HG03469 (cell line): ENCODE measurements at regions not wholly inside any gene's neighbourhood (a gene's known extent, or its start where the extent isn't known, plus 50 kb on each side); places are given as distances from the start of the nearest gene placed in this dataset.
"Not testable (repeated sequence)": the region's sequence is repeated elsewhere in the genome, so short reads cannot be mapped to it uniquely, and the experiment has no call there.

Experiments
- ATAC-seq: cut with Tn5 transposase; IDR thresholded peaks from one replicate; pipeline ENCODE4 v1.9.1; 2021; ENCODE audit warnings: mild to moderate bottlenecking, moderate library complexity, moderate number of reproducible peaks; ENCODE audit not compliant: unreplicated experiment

DNA sequence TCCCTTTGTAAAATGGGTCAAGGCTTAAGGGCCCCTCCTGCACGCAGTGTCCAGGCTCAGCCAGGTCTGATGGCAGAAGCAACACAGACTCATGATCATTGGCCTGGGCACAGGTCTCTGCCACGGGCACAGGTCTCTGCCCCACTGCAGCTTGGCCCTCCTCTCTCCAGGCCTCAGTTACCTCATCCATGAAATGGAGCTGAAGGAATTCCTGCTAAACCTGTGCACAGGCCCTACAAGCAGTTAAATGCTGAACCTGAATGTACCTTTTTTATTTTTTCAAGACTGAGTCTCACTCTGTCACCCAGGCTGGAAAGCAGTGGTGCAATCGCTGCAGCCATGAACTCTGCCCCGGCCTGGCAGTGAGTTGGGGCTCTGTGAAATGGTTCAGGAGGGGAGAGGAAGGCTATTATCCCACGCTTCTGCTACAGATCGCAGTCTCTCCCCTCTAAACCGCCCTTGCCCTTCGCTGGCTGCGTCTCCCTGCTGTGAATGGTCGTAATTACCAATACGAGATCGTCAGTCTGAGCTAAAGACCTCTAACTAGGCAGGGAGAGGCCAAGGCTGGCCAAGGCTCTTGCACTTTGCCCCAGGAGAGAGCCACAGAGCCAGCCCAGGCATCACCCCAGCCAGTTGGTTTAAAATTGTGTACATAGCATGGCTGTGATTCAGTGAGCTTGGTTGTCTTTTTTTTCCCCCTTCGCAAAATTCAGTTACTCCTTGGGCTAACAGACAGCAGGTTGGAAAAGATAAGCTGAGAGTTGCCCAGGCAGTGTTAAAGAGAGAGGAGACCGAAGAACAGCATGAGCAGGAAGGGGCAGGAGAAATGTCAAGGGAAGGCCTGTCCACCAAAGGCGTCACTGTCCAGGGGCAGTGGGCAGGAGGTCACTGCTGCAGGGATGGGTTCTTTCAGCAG is 93.0 kb upstream of the KCTD7 start:
- ATAC-seq: no peak

DNA sequence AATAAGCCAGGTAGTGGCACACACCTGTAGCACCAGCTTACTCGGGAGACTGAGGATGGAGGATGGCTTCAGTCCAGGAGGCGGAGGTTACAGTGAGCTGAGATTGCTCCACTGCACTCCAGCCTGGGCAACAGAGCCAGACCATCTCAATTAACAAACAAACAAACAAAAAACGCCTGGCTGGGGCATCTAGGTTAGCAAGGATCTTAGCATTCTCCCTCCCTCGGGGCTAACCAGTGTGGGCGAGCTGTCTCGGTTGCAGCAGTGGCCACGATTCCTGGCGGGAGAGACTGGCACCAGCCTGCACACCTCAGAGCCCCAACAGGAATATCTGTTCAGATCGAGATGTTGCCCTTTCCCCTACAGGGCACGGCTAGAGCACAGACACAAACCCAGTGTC is 91.3 kb upstream of the KCTD7 start:
- no peak for ATAC-seq

DNA sequence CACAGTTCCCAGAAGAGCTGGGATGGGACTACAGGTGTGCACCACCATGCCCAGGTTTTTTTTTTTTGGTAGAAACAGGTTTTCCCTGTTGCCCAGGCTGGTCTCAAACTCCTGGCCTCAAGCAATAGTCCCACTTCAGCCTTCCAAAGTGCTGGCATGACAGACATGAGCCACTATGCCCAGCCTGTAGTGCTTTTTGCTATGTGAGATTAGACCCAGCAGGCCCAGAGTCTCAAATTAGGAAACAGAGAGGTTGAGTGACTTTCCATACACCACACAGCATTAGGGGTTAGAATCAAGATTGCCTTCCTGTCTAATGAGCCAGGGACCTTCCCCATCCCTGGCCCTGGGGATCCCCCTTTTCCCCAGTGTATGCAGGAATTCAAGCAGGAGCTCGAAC is 90.8 kb upstream of the KCTD7 start:
- no peak for ATAC-seq

DNA sequence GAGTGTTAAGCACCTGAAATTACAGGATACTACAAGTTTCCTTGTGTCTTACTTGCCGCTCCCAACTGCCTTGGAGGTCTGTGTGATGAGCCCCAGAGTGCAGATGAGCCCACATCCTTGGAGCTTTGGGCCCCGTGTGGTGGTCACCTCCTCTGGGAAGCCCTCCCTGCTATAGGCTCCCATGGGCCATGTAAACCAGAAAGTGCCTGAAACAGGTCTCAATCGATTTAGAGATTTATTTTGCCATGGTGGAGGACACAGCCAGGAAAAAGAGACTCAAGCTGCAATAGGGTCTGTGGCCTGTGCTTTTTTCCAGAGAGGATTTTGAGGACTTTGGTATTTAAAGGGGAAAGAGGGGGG is 89.4 kb upstream of the KCTD7 start:
- no peak for ATAC-seq

DNA sequence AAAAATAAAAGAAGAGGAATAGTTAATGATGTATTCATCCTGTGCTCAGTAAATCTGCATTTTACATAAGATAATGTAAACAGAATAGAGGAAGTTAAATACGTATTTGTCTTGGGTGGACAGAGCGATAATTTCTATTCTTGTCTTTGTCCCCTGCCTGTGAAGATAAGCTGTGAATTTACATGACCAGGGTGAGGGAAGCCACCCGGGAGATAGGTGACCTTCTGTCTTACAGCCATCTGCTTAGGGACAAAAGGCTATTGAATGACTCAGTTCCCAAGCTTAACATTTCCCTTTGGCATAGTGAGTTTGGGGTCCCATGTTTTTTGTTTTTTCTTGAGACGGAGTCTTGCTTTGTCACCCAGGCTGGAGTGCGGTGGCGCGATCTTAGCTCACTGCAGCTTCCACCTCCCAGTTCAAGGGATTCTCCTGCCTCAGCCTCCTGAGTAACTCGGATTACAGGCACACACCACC is 88.7 kb upstream of the KCTD7 start:
- no peak for ATAC-seq

DNA sequence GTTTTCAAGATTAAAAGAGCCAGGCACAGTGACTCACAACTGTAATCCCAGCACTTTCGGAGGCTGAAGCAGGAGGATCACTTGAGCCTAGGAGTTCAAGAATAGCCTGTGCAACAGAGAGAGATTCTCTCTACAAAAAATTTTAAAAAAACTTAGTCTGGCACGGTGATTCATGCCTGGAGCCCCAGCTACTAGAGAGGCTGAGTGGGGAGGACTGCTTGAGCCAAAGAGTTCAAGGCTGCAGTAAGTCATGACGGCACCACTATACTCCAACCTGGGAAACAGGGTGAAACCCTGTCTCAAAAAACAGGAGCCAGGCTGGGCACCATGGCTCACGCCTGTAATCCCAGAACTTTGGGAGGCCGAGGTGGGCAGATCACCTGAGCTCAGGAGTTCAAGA is 86.6 kb upstream of the KCTD7 start:
- no peak for ATAC-seq

DNA sequence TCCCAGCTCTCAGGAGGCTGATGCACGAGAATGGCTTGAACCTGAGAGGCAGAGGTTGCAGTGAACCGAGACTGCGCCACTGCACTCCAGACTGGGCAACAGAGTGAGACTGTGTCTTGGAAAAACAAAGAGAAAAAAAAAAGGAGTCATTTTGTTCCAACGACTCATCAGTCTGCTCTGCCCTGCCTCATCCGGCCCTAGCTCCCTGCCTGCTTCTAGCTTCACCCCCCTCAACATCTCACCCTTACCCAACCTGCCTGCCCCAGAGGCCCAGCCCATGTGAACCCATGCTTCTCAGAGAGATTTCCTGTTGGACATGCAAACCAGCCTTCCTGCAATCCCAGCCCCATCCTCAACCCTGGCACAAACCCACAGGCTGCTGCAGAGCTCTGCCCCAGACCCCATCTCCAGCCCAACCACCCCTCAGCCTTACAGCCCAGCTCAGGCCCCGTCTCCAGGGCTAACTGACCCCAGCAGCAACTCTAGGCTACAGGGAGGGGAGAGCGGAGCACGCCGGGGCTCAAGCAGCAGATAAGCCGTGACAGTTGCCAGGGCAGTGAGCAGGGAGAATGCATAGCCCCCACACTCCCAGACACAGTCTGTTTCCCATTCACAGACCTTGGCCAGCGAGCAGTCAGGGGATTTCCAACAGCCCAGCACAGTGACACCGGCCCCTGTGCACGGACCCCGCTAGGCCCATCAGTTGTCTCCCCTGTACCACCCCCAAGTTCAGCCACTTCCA is 86.0 kb upstream of the KCTD7 start:
- no peak for ATAC-seq

DNA sequence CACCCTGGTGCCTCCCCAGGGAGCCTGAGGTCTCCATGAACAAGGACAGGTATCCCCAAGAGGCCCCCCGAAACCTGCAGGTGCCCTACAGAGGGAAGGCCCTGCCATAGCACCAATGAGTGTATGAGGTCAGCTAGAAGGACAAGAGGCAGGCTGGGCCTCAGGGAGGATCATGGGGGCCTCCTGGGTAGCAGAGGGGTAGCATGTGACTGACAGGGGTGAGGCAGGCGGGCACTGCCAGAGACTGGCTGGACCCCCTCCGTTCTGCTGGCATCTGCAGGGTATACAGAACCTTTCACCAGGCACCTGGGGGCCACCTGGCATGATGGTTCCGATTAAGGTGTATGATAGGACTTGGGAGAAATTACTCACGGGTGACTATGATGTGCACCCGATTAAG is 79.2 kb upstream of the KCTD7 start:
- no peak for ATAC-seq

DNA sequence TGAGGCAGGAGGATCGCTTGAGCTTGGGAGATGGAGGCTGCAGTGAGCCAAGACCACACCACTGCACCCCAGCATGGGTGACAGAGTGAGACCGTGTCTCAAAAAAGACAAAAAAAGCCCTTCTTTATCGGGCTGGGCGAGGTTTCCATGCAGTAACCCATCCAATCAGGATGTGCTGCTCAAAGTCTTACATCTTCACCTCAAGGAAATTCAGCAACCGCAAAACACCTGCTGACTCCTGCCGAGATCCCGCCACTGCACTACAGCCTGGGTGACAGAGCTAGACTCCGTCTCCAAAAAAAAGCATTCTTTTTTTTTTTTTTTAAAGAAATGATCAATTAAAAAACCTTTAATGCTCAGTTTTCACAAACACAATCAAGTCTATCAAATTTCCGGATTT is 75.7 kb upstream of the KCTD7 start:
- ATAC-seq: no peak

DNA sequence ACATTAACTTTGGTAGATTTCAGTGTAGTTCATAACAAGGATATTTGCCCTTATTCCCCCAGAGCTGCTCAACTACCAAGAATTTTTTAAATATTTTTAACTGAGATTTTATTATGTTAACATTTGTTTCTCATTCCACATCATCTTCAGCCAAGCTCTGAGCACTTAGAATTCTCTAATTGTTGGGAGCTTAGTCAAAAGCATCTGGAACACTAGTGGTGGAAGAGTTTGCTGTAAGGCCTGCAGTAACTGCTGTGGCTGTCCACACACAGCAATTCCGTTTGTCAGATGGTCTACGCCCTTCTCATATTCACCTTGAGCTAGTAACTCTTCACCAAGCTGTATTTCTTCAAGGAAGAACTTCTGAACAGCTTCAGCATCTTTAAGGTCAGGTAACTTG is 75.0 kb upstream of the KCTD7 start:
- ATAC-seq: not testable (repeated sequence)

DNA sequence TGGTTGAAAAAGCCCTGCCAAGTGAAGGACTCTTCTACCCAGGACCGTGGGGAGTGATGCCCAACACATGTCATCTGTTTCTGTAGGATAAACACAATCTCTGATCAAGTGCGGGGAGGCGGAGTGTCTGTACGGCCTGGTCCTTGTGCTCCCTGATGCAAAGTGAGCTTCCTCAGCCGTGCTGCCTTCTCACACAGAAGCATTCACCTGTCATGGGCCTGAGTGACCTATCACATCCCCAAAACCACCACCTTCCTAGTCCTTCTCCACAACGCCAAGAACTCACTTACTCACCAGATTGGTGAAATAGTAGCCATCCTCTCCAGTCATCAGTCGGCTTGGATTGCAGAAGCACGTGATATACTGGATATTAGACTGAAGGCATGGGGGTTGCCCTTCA is 74.4 kb upstream of the KCTD7 start:
- ATAC-seq: not testable (repeated sequence)

DNA sequence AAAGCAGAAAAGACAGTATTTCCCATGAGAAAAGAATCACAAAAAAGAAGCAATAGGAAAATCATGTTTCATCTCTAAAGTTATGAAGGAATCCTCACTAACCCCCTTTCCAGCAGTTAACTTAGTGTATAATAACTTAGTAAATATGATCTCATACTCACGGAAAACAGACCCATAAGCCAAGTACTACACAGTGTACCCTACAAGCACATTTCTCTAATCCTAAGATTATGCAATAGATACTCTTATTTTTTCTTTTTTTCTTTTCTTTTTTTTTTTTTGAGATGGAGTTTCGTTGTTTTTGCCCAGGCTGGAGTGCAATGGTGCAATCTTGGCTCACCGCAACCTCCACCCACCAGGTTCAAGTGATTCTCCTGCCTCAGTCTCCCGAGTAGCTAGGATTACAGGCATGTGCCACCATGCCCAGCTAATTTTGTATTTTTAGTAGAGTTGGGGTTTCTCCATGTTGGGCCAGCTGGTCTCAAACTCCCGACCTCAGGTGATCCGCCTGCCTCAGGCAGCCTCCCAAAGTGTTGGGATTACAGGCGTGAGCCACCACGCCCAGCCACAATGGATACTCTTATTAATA is 73.7 kb upstream of the KCTD7 start:
- ATAC-seq: not testable (repeated sequence)

DNA sequence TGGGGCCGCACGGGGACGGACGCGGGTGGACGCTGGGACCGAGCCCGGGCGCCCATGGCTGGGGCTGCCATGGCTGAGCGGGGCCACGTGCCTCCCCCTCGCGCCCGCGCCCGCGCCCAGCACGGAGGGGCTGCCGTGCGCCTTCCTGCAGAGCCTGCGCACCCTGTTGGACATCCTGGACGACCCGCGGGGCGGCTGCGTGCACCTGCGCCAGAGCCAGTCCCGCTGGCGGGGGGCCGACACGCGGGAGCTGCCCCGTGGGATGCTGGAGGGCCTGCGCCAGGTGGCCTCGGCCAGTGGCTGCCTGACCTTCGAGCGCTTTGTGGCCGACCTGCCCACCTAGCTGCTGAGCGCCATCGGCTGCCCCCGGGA is 72.5 kb upstream of the KCTD7 start:
- ATAC-seq: no peak

DNA sequence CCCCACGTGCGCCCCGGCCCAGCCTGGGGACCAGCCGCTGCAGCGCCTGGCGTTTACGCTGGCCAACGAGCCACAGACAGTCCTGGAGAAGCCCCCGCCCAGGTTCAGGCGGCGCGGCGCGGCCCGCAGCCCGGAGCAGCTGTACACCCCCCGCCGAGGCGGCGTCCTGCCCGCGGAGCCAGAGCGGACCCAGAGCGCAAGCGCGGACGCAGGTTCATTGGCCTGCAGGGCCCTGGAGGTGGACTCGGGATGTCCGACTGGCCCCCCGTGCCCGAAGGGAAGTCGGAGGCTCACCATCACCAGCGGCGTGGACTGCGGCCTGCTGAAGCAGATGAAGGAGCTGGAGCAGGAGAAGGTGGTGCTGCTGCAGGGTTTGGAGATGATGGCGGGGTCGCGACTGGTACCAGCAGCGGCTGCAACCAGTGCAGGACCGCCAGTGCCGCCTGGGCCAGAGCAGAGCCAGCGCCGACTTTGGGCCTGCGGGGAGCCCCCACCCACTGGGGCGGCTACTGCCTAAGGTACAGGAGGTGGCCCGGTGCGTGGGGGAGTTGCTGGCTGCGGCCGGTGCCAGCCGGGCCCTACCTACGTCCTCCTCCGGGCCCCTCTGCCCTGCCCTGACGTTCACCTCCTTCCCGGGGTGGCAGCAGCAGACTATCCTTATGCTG is 72.0 kb upstream of the KCTD7 start:
- no peak for ATAC-seq

DNA sequence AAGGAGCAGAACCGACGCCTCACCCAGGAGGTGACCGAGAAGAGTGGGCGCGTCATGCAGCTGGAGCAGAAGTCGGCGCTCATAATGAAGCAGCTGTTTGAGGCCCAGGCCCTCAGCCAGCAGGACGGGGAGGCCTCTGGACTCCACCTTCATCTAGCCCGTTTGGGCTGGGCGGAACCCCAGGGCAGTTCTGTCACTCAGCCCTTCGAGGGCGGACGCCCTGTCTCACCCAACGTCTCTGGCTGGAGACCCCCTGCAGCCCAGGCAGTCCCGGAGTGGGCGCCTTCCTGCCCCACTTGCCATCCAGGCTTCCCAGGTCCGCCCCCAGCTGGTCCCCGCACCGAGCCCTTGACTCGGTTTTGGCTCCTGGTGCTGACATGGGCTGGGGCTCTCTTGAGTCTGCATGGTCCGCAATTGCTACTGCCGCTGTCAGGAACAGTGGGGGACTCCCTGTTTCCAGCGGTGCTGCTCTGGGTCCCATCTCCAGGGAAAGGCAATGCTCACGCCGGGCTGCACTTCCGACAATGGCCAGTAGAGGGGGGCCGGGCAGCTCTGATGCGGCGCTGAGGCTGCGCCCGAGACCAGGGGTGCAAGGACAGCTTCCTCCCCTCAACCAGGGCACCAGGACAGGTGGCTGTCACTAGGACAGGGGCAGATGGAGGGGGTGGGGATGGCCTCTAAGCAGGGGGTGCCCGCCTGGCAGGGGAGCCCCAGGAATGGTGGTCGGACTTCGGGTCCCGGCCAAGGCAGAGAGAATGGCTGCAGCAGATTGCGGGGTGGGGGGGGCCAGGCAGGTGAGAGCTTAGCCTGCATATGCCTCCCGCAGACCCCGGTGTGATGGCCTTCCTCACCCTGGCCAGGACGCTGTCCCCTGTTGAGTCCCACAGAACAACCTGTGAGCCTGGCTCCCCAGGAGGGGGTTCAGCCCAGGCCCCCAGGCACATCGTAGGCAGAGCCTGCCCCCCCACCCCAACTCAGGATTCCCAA is 71.2 kb upstream of the KCTD7 start:
- ATAC-seq: no peak

DNA sequence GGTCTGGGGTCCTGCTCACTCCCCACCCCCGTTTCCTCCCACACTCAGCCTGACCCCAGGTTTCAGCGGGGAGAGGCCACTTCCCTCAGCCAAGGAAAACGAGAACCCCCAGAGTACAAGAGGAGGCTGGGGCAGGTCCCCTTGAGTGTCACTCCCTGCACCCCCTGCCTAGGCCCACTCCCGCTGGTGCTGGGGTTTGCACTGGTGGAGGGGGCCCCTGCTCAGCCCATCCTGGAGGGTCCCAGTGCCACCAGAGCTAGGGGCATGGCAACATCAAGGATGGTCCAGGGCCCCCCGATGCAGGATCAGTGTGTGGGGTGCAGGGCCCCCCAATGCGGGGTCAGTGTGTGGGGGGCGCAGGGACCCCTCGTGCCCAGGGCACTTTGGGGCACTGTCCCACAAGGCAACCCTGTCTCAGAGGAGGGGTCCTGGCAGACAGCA is 70.5 kb upstream of the KCTD7 start:
- no peak for ATAC-seq

DNA sequence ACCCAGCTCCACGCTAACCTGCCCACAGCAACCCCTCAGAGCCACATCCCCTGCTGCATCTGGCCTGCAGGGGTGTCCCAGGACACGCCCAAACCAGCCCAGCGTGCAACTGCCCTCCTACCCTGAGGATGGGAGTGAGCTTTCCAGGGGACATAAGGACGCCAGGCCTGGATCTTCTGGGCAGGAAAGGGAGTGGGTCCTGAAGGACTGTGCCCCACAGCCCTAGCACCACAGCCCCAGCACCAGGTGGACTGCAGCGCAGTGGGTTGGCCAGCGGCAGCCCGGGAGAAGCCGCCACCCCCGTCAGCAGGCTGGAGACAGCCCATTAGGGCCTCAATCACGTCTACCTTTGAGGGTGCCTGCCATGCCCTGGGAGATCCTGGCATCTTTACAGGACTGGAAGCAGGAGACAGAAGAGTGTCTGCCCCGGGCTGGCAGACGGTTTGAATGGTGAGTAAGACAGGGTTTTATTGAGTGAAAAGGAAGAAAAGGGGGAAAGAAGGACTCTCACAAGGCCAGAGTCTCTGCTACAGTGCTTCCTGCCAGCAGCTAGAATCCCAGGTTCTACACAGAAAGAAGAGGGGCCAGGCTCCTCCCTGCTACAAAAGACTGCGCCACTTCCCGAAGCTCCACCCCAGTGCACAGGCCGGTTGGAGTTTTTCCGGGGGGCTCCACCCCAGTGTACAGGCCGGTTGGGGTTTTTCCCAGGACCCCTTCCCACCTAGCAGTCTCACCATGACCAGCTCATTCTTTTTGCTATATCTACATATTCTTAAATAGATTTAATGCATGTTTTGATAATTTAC is 69.8 kb upstream of the KCTD7 start:
- ATAC-seq: no peak

DNA sequence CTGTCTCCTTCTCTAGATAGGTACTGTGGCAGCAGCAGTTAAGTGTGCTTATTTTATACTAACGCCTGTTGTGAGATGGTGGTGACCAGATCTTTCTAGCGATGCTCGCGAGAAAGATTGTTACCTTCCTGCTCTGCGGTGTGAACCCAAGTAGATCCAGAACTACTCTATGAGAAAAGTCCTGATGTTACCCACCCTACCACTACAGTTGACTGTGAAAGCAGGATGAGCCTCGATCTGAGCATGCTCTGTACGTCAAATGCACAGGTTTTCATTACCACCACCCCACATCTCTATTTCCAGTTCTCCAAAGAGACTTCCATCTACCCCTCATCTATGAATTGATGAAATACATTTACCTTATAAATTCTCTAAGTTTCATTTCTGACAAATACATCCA is 64.6 kb upstream of the KCTD7 start:
- ATAC-seq: no peak

DNA sequence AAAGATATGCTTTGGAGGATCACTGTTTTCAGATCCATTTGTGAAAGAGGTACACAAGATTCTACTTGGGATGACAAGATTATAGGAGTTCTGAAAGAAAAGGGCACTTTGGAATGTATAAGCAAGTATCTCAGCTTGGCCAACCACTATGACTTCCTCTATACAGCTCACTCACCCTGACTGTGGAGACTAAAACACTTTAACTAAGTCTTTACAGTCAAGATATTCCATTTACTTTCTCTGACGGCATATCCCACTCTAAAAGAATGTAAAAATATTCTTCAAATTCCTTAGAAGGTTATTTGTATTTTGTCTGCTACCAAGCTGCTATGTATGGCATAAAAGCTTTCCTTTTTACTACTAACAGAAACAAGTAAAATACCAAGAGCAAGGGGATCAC is 58.5 kb upstream of the KCTD7 start:
- ATAC-seq: not testable (repeated sequence)
